GM21723 (cell line): ENCODE measurements at regions not wholly inside any gene's neighbourhood (a gene's known extent, or its start where the extent isn't known, plus 50 kb on each side); places are given as distances from the start of the nearest gene placed in this dataset.
A peak's percentile ranks its signal among the peaks of the same experiment; 100 is the strongest.
"Not testable (repeated sequence)": the region's sequence is repeated elsewhere in the genome, so short reads cannot be mapped to it uniquely, and the experiment has no call there.

Experiments used
- ATAC-seq: cut with Tn5 transposase; IDR thresholded peaks from one replicate; pipeline ENCODE4 v1.9.1; 2021; ENCODE audit warnings: mild to moderate bottlenecking, moderate library complexity; ENCODE audit not compliant: unreplicated experiment

GRCh38 chr17:18546514-18547398, 70.2 kb downstream of the LGALS9C start:
- not testable (repeated sequence) for ATAC-seq

DNA sequence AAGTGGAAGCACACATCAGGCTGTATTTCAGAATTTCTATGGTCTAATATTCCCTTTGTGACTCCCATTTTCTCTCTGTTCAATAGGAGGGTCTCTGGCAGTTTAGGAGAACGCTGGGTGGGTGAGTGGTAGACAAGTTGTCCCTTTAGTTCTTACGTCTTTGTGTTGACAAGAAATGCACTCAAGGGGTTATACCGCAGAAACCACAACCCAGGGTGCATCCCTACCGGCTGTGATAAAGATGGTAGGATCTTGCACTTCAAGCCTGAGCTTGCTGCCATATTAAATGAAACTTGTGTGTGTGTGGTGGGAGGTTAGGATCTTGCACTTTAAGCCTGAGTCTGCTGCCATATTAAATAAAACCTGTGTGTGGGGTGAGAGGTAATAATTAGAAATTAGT, 80.5 kb downstream of the LGALS9C start:
- ATAC-seq: not testable (repeated sequence)

- ATAC-seq: peak; percentile 71
Measured at GRCh38 chr17:18563381-18564098, 80.7 kb downstream of the TBC1D28 start.

- ATAC-seq: peak; percentile 58
Measured at GRCh38 chr17:18564099-18564448, 80.1 kb downstream of the TBC1D28 start.

- not testable (repeated sequence) for ATAC-seq
Measured at GRCh38 chr17:18568108-18568995, 75.8 kb downstream of the TBC1D28 start.

GRCh38 chr17:18569489-18569913, 74.7 kb downstream of the TBC1D28 start:
- ATAC-seq: not testable (repeated sequence)

DNA sequence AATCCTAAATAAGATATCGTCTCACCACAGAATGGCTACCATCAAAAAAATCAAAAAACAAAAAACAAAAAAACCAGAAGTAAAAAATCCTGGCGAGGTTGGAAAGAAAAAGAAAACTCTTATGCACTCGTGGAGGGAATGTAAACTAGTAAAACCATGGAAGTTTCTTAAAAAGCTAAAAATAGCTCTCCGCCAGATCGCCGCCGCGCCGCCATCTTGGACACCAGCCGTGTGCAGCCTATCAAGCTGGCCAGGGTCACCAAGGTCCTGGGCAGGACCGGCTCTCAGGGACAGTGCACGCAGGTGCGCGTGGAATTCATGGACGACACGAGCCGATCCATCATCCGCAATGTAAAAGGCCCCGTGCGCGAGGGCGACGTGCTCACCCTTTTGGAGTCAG, 71.7 kb downstream of the TBC1D28 start:
- ATAC-seq: not testable (repeated sequence)

DNA sequence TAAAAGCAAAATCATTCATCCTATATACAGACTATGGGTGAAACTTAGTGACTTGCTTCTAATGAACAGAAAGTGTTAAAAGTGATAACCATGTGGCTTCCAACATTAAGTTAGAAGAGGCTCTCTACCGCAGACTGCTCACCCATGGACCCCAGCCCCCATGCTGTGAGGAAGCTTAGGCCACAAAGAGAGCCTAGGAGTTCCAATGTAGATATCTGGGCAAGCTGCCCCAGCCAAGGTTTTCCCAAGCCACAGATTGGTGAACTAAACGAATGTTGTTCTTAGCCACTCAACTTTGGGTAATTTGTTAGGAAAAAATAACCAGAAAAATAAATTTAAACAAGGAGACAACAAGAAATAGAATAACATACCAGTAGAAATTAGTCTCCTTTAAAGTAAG, 70.1 kb downstream of the TBC1D28 start:
- not testable (repeated sequence) for ATAC-seq
